Hepatocyte (in vitro differentiated cells): ENCODE measurements at regions not wholly inside any gene's neighbourhood (a gene's known extent, or its start where the extent isn't known, plus 50 kb on each side); places are given as distances from the start of the nearest gene placed in this dataset.

ENCODE experiments used
- DNase-seq: peaks from one replicate; pipeline ENCODE4 v3.0.0-alpha.2; 2016; ENCODE audit warnings: low spot score
- H2AFZ ChIP-seq: fragments of 200-600 bp; sonication (generic); 2 replicates; pipeline ENCODE4 v1.6.0; 2016; ENCODE audit warnings: antibody characterized with exemption, mild to moderate bottlenecking
- H3K27ac ChIP-seq: fragments of 200-600 bp; sonication (generic); 2 replicates; pipeline ENCODE4 v1.5.1; 2016; ENCODE audit warnings: mild to moderate bottlenecking
- H3K27me3 ChIP-seq: fragments of 200-600 bp; sonication (generic); 2 replicates; pipeline ENCODE4 v1.6.1; 2016
- H3K36me3 ChIP-seq: fragments of 200-600 bp; sonication (generic); replicated peaks from 2 replicates; pipeline ENCODE4 v1.5.1; 2016; ENCODE audit warnings: low read depth; ENCODE audit not compliant: insufficient read depth
- H3K4me1 ChIP-seq: fragments of 200-600 bp; sonication (generic); 2 replicates; pipeline ENCODE4 v1.5.1; 2016; ENCODE audit warnings: mild to moderate bottlenecking, moderate library complexity; ENCODE audit not compliant: insufficient read depth
- H3K4me2 ChIP-seq: fragments of 200-600 bp; sonication (generic); 2 replicates; pipeline ENCODE4 v1.6.0; 2016
- H3K4me3 ChIP-seq: fragments of 200-600 bp; sonication (generic); 2 replicates; pipeline ENCODE4 v1.5.1; 2016; ENCODE audit warnings: mild to moderate bottlenecking
- H3K79me2 ChIP-seq: fragments of 200-600 bp; sonication (generic); 2 replicates; pipeline ENCODE4 v1.6.0; 2017; ENCODE audit warnings: mild to moderate bottlenecking
- H3K9me2 ChIP-seq: fragments of 200-600 bp; sonication (generic); replicated peaks from 2 replicates; pipeline ENCODE4 v1.6.0; 2017; ENCODE audit warnings: mild to moderate bottlenecking; ENCODE audit not compliant: insufficient read depth
- H3K9me3 ChIP-seq: fragments of 200-600 bp; sonication (generic); 2 replicates; pipeline ENCODE4 v1.5.1; 2016; ENCODE audit warnings: low read depth, mild to moderate bottlenecking
- H4K20me1 ChIP-seq: fragments of 200-600 bp; sonication (generic); 2 replicates; pipeline ENCODE4 v1.6.0; 2016; ENCODE audit warnings: mild to moderate bottlenecking; ENCODE audit not compliant: insufficient read depth, poor library complexity, severe bottlenecking
- CTCF ChIP-seq: fragments of 200-600 bp; sonication (generic); IDR thresholded peaks from 2 replicates; pipeline ENCODE4 v1.5.1; 2016; ENCODE audit warnings: antibody characterized with exemption, mild to moderate bottlenecking; ENCODE audit not compliant: poor library complexity
- EZH2 ChIP-seq: fragments of 200-600 bp; sonication (generic); IDR thresholded peaks from 2 replicates; pipeline ENCODE4 v1.6.1; 2016; ENCODE audit warnings: antibody characterized with exemption, mild to moderate bottlenecking, borderline replicate concordance
- EZH2phosphoT487 ChIP-seq: fragments of 200-600 bp; sonication (generic); IDR thresholded peaks from one replicate; pipeline ENCODE4 v1.6.1; 2018; ENCODE audit warnings: antibody characterized with exemption, mild to moderate bottlenecking, low read depth, moderate library complexity; ENCODE audit not compliant: unreplicated experiment, severe bottlenecking
- WGBS: methylation state at CpG from one replicate; pipeline ENCODE4 v1.1.6; 2016; ENCODE audit warnings: low lambda C conversion rate; ENCODE audit errors: missing lambda C conversion rate; 5-methylcytosine and 5-hydroxymethylcytosine counted together

GRCh38 chr4:180219080-180219479 is 2024.1 kb upstream of the TENM3 start:
- no peaks in the 10 kb centered on the region for H3K9me2 ChIP-seq
- H3K79me2 ChIP-seq, result no peaks in the 10 kb centered on the region
- no peaks in the 10 kb centered on the region for H3K9me3 ChIP-seq
- no peak overlapping the region for H3K4me3 ChIP-seq
- 94% methylated on average over 3 of the region's 3 CpGs for WGBS
- H3K4me1 ChIP-seq, result no peaks in the 10 kb centered on the region
- no peak overlapping the region for H3K4me2 ChIP-seq
- no peak overlapping the region for H3K27ac ChIP-seq
- H3K27me3 ChIP-seq, result no peaks in the 10 kb centered on the region
- no peaks in the 10 kb centered on the region for H4K20me1 ChIP-seq
- no peak for DNase-seq
- no peak overlapping the region for H2AFZ ChIP-seq
- H3K36me3 ChIP-seq, result no peaks in the 10 kb centered on the region
- TF ChIP-seq EZH2phosphoT487, result no peak
- TF ChIP-seq EZH2, result no peak
- TF ChIP-seq CTCF, result no peak

- Histone ChIP-seq H3K79me2 (no peaks in the 10 kb centered on the region), H3K4me3 (no peak overlapping the region), H3K36me3 (no peaks in the 10 kb centered on the region), H4K20me1 (no peaks in the 10 kb centered on the region), H3K9me2 (no peaks in the 10 kb centered on the region), H3K4me2 (no peak overlapping the region), H3K27ac (no peak overlapping the region), H3K4me1 (no peaks in the 10 kb centered on the region), H3K9me3 (no peaks in the 10 kb centered on the region), H3K27me3 (no peaks in the 10 kb centered on the region), H2AFZ (no peak overlapping the region)
- no peak for TF ChIP-seq EZH2phosphoT487
- TF ChIP-seq EZH2, result no peak
- no peak for TF ChIP-seq CTCF
- DNase-seq, result no peak
- WGBS, result 85% methylated on average over 1 of the region's 1 CpG
These were observed 2017.2 kb upstream of the TENM3 start for GRCh38 chr4:180225977-180226376.

- H3K4me3 ChIP-seq, result no peak overlapping the region
- H4K20me1 ChIP-seq, result no peaks in the 10 kb centered on the region
- no peaks in the 10 kb centered on the region for H3K36me3 ChIP-seq
- DNase-seq, result no peak
- no peaks in the 10 kb centered on the region for H3K4me1 ChIP-seq
- H3K27ac ChIP-seq, result no peak overlapping the region
- H3K27me3 ChIP-seq, result no peaks in the 10 kb centered on the region
- H2AFZ ChIP-seq, result no peak overlapping the region
- WGBS, result 75% methylated on average over 3 of the region's 3 CpGs
- no peaks in the 10 kb centered on the region for H3K79me2 ChIP-seq
- H3K9me2 ChIP-seq, result no peaks in the 10 kb centered on the region
- H3K4me2 ChIP-seq, result no peak overlapping the region
- no peak for TF ChIP-seq EZH2
- no peak for TF ChIP-seq EZH2phosphoT487
- no peak for TF ChIP-seq CTCF
- no peaks in the 10 kb centered on the region for H3K9me3 ChIP-seq
These were observed 2008.5 kb upstream of the TENM3 start for GRCh38 chr4:180234730-180235129.

GRCh38 chr4:180240670-180241069 is 2002.5 kb upstream of the TENM3 start:
- no peak overlapping the region for H3K4me3 ChIP-seq
- H3K79me2 ChIP-seq, result no peaks in the 10 kb centered on the region
- no peaks in the 10 kb centered on the region for H3K9me2 ChIP-seq
- H3K9me3 ChIP-seq, result no peaks in the 10 kb centered on the region
- no peaks in the 10 kb centered on the region for H4K20me1 ChIP-seq
- no peak overlapping the region for H2AFZ ChIP-seq
- H3K27me3 ChIP-seq, result no peaks in the 10 kb centered on the region
- WGBS, result 77% methylated on average over 2 of the region's 2 CpGs
- H3K4me2 ChIP-seq, result no peak overlapping the region
- TF ChIP-seq CTCF (no peak), EZH2phosphoT487 (no peak), EZH2 (no peak)
- no peaks in the 10 kb centered on the region for H3K4me1 ChIP-seq
- H3K27ac ChIP-seq, result no peak overlapping the region
- no peak for DNase-seq
- H3K36me3 ChIP-seq, result no peaks in the 10 kb centered on the region
